Activated CD8-positive, alpha-beta memory T cell treated with anti-CD3 and anti-CD28 coated beads for 1 hour (primary cell): ENCODE measurements at regions not wholly inside any gene's neighbourhood (a gene's known extent, or its start where the extent isn't known, plus 50 kb on each side); places are given as distances from the start of the nearest gene placed in this dataset.

Source experiments
- DNase-seq, 2 donors: peaks; one replicate each; pipeline ENCODE4 v3.0.0-alpha.2; 2020; ENCODE audit warnings: low read depth in 1 of 2; ENCODE audit errors: extremely low read depth in 1 of 2

DNA sequence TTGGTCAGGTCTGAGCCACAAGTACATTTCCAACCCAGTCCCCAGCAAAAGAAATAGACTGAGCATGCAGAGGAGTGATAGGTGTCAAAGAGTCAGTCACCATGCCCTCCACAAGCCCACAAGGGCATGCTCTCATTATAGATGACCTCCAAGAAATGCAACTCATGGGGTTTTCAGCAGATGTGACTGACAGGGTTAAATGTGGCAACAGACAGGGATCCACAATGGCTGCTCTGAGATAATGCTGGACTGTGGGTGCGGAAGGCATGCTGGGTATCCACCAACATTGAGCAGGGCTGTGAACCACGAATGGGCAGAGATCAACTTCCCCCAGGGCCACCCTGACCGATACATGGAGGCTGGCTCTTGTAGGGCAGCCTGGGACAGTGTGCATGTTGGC, 115.8 kb downstream of the BCOR start:
- DNase-seq, result no peak

DNA sequence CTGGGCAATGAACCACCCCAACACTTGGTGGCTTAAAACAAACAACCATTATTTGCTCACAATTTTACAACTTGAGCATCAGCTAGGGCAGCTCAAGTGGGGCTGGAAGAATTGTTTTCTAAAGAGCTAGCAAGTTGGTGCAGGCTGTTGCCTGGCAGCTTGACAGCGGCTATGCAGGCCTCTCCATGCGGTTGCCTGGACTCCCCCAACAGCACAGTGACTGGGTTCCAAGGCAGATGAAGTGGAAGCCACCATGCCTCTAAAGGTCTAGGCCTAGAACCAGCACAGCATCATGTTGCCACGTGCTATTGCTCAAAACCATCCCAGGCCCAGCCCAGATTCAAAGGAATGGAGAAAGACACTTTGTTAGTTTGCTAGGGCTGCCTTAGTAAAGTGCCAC, 114.8 kb downstream of the BCOR start:
- DNase-seq, result no peak

DNA sequence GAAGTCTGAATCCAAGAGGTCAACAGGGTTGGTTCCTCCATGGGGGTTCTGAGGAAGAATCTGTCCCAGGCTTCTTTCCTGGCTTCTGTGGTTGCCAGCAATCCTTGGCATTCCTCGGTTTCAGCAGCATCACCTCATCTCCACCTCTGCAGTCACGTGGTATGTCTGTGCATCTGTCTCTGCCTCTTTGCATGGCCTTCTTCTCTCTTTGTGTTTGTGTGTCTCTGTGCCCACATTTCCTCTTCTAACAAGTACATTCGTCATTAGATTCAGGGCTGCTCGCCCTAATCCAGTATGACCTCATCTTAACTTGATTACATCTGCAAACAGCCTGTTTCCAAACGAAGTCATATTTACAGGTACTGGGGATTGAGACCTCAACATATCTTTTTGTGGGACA, 114.0 kb downstream of the BCOR start:
- DNase-seq, result no peak

DNA sequence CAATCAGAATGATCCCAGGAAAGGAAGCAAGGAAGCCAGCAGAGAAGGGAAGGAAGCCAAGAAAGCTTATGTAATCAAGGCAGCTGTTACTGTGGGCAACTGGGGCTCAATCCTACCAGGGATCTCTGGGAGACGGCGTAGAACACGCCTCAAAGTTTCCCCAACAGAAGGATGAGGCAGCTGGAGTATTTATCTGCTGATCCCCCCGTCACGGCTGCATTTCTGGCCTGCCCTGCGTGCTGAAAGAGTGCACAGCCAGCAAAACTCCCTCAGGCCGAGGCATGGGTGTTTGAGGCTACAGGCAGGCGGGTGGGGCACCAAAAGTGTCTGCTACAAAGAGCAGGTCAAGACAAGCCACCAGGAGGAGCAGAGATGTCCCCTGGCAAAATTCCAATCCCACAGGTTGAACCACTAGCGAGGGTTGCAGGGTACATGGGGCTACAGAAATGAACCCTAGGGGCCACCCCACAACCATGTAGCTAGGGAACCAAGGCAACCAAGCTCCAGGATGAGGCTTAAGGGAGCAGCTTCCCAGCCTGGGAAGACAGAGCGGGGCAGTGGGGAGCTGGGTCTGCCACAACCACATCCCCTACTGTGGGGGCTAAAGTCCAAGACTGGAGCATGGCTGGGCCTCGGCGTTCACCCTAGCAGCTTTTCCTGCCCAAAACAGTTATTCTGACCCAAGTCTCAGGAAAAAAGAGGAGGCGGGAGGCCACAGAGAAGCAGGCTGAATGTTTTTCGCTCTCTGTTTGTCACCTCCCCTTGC, 113.4 kb downstream of the BCOR start:
- no peak for DNase-seq

DNA sequence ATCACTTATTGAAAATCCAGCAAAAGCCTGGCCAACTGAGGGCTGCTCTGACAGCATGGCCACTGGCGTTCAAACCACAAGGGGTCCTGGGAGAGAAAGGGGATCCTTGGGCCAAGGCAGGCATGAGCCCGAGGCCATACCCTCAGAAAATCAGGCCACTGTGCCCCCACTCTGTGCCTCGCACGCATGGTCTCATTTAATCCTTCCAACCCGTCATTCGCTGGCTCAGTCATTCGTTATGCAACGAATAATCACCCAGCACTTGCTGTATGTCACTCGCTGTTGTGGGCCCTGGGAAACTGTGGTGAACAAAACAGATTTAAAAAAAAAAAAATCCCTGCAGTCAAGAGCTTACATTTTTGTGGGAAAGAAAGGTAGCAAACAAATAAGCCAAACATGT, 112.7 kb downstream of the BCOR start:
- no peak for DNase-seq

DNA sequence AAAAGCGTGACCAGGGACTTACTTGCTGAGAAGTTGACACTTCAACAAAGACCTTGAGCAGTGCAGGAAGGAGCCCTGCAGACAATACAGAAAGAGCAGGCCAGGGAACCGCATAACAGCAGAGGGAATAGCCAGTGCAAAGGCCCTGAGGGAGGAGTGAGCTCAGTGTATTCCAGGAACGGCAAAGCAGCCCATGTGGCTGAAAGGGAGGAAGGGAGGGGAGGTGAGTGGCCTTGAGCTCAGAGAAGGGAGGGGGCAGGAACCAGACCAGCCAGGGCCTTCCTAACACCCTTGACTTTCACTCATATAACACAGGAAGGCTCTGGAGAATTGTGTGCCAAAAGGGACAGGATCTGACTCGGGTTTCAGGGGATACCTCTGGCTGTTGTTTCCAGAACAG, 112.2 kb downstream of the BCOR start:
- no peak for DNase-seq

DNA sequence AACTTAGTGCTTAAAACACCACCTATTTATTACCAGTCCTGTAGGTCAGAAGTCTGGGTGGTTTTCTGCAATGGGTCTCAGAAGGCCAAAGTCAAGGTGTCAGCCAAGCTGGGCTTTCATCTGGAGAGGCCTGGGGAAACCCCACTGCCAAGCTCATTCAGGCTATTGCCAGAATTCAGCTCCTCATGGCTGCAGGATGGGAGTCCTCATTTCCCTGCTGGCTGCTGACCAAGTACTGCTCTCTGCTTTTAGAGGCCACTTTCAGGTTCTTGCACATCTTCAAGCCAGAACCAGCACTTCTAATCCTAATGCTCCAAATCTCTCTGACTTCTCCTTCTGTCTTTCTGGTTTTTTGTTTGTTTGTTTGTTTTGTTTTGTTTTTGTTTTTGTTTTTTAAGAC, 109.3 kb downstream of the BCOR start:
- no peak for DNase-seq

DNA sequence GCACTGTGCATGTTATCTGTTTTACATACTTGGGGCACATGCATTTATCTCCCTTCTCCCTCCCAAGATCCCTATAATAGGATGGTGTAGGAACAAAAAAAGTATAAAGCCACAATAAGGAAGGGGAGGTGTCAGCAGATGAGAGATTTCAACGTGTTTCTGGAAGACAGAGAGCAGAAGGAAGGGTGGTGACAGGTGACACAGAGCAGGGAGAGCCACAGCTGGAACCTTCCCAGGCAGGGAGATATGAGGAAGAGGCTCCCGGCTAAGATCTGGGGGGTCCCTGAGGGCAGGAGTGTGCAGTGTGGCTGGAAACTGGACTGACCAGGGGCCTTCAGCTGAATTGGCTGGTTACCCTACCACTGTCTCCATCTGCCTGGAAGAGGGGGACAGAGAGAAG, 107.4 kb downstream of the BCOR start:
- DNase-seq, result no peak

DNA sequence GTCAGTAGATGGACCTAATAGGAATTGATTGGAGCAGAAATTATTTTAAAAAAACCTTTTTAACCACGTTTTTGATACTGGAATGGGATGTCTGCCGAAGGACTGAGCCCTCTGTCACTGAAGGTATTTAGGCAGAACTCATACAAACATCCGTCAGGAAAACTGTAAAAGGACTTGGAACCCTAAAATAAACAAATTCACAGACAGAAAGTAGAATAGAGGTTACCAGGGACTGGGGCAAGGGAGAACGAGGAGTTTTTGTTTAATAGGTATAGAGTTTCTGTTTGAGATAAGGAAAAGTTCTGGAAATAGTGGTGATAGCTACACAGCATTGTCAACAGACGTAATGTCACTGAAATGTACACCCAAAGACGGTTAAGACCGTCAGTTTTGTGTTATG, 105.5 kb downstream of the BCOR start:
- no peak for DNase-seq

DNA sequence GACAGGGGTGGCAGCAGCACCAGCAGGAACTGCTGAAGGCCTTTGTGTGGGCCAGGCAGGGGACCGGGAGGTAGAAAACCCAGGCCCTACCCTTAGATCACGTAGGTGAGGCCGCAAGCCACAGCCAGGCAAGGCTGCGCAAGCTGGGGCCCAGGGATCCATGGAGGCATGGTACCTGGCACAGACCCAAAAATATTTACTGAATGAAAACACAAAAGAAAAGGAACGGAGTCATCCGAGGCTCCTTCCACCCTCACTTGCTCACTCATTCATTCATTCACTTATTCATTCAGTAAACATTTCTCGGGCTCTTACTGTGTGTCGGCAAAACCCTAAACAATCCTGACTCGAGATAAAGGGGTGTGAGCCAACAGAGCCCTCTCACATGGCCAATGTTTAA, 102.3 kb downstream of the BCOR start:
- DNase-seq, result no peak

DNA sequence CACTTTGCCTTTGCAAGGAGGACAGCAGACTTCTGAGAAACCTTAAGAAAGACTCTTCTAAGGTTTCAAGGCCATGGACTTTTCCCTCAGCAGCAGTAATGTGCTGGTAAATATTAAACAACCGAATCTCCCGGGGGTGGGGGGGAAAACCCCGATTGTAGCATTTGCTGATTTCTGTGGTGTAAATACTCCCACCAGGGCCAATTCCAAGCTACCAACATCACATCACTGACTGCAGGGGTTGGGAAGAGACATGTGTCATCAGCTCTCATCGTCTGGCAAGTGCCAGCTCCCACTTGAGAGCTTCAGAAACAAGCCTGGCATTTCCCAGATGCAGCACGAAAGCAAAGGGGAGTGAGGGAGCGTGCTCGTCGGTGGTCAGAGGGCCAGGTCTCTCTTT, 101.2 kb downstream of the BCOR start:
- DNase-seq, result no peak

DNA sequence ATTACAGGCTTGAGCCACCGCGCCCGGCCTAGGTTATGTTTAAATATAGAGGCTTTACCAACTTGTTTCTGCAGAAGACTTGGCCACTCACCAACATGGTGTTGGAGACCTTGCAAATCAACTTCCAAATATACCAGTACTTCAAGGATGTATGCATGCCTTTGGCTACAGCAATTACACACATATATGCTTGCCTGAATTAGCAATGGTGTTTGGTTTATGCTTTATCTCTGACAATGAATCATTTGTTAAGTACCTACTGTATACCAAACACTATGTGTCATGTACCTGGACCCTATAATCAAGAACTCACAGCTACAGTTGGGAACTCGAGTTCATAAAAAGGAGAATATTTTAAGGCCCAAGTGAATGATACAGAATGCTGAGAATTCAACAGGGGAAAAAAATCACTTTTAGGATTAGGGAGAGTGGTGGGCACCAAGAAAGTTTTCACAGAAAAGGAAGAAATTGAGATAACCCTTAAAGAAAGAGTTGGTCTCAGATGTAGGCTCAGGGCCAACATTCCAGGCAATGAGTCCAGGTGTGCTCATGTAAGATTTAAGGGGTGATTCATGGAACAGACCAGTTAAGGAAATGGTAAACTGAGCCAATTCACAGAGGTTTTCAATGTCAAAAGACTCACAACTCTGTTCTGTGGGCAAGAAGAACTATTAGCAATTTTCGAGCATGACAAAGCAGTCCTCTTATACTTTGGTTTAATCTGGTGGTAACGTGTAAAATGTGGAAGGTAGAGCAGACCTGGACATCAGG, 98.9 kb downstream of the BCOR start:
- DNase-seq, result no peak
